GF-D8 (cell line): ENCODE measurements at regions not wholly inside any gene's neighbourhood (a gene's known extent, or its start where the extent isn't known, plus 50 kb on each side); places are given as distances from the start of the nearest gene placed in this dataset.
A peak's percentile ranks its signal among the peaks of the same experiment; 100 is the strongest.

Experiments used
- DNase-seq: peaks from one replicate; lab custom pipeline; 2025; lab: John Stamatoyannopoulos, UW

DNA sequence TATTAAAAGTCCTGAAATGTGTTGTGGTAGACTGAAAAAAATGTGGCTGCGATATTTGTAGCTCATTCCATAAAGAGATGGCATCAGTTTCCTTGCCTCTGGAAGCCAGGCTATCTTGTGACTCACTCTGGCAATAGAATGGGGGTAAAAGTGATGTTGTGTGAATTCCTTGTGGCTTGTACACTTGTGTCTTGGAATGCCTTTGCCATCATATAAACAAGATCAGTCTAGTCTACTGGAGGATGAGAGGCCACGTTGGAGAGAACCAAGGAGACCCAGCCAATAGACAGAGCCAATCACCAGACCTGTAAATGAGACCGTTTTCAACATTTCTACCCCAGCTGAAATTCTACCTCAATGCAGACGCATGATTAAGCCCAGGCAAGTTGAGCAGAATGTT is 254.1 kb downstream of the TRIB2 start:
- no peak for DNase-seq

- no peak for DNase-seq
Observed at GRCh38 chr2:12971581-12972365, 255.0 kb downstream of the TRIB2 start.

DNA sequence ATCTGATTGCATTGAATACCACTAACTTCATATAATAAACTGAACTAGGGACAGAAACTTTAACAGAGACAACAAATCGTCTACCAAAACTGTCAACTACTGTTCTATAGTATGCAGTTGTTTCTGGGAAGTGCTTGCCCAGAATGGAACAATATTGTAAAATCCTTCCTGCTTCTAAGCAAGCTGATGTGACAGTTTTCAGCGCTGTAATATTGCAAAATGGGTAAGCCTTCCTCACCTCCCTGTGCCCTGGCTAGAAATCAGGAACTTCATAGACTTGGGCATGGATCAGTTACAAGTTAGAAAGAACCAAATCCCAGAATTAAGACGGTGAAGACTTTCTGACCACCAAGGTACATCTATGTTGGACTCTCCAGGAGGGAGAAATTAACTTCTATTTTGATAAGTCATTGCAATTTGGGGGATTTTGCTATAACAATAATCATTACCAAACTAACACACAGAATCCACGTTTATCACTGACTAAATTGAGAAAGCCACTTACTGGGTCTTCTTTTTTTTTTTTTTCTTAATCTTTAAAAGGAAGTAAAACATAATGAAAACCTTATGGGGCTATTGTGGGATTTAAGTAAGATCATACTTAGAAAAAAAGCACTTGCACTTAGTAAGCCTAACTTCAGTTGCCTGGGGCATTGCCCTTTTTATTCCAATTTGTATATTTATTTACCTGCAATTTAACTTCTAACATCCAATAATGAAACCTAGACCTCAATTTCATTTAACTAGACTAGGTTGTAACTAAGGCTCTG is 261.5 kb downstream of the TRIB2 start:
- peak; percentile 48 for DNase-seq

DNA sequence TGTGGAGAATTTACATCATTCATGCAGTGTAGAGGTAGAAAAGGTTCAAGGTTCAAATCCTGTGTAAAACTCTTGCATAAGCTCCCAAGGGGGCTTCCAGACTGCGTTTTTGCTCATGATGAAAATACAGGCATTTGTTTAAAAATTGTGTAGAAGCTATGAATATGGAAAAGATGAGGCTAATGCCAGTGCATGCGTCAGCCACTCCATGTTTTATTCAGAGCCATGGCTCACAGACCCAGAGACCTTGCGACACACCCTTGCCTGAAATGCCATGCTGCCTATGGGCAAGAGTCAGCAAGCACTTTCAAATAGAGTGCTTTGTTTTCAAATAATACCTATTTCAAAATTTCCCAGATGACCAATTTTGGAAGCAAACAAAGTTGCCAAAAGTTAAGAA is 262.3 kb downstream of the TRIB2 start:
- no peak for DNase-seq

DNA sequence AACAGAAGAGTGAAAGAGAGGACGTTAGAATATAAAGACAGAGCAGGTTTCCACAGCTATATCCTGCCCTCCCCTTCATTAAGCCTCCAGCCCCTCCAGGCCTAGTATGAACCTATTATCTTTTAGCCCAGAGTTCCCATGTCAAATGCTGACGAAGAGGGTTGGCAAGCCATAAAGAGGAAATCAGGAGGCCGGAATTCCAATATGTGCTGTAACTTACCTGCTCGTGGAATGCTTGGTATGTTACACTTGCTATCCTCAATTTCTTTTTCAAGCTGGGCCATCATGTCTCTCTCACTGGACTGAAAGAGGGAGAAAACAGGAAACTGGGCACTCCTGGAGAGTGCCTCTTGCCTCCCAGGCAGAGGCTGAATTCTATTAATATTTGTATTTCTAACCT is 264.1 kb downstream of the TRIB2 start:
- no peak for DNase-seq

DNA sequence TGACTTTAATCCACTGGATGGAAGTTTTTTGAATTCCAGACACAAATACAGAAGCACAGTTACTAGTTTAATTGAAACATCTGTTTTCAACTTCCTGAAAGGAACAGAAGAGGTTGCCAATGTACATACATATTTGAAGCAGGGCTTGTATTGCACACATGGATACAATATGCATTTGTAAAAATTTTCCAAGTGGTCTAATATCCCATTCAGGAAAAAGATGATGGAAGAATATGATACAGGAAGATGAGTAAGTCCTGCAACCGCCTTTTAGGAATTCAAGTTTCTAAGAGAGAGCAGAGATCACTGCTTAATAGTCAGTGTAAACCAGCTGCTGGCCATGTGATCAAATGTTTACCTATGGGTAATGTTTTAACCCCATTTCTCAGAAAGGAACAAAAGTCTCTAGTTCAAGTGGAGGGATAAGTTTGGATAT is 265.4 kb downstream of the TRIB2 start:
- DNase-seq: no peak

- DNase-seq: no peak
Observed at GRCh38 chr2:12987246-12987645, 270.5 kb downstream of the TRIB2 start.

DNA sequence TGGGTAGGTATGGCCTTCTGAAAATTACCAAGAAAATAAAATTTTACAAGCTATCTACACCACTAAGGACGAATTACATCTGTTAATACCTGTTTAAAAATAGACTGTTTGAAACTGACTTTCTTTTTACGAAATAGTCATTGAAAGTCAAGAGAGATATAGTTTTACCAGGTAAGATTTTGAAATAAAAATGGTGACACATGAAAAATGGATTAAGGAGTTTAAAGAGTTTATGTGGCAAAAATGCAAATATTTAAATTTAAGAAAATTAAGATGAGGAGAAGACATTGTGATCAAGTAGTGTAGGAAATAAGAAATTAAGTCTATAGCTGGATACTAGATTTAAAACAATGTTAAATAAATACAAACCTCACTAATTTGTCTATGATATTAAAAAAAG is 271.5 kb downstream of the TRIB2 start:
- no peak for DNase-seq

DNA sequence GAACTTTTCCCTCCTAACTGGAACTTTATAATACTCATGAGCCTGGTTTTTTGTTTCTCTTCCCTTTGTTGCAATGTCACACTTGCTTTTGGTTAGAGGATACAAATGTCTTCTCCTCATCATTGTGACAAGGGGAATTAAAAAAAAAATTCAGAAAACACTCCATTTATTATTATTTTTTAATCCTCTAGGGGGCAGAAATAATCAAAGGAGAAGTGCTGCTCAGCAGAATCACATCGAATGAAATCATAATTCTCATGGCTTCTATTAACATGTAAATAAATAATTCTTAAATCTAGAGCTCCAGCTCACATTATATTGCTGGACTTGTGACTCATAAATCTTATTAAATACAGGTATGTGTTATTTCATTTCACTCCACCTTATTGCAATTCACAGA is 273.8 kb downstream of the TRIB2 start:
- DNase-seq: no peak

- DNase-seq: no peak
Observed at GRCh38 chr2:12998685-12999084, 281.9 kb downstream of the TRIB2 start.

DNA sequence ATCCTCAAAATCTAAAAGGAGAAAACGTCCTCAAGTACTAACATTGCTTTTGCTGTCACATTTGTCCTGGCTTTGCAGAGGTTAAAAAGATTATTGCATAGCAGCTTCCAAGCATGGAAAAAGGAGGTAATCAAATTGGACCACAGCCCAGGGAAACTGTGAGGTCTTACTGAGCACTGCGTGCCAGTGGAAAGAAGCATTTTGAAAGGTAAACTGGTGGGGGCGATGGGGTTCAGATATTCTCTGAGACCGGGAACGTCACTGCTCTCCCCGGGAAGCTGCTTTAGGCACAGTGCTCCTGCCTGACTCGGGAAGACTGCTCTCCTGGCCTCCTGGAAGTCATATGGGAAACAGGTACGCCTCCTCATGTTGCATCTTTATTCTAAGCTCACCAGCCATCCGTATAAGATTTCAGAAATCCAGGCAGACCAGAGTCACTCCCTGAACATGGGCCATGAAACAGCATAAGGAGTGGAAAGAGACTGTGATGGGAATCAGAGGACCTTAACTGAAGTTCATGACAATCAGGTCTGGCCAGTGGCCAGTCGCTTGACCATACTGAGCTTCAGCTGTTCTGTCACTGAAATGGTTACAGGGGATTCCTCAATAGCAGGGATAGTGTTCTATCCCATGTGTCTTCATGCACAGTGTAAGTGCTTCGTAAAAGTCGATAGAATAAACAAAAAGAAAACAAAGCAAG is 284.1 kb downstream of the TRIB2 start:
- DNase-seq: no peak

DNA sequence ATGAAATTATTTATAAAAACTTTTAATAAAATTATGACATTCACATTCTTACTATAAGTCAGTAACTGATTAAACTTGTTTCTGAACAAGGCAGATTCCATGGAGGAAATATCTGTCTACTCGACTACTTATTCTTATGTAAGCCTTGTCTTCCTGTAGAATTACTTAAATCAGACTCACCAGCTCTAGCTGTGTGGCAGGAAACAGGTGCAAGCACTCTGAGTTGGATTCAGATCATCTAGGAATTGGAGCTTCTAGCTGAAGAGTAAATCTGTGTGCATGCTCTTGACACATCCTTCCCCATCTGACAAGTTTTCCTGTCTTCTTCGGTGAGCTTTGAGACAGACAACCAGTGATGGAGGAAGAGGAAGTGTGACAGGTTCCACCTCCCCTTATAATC is 284.7 kb downstream of the TRIB2 start:
- no peak for DNase-seq

GRCh38 chr2:13002536-13003331 is 286.0 kb downstream of the TRIB2 start:
- DNase-seq: no peak

DNA sequence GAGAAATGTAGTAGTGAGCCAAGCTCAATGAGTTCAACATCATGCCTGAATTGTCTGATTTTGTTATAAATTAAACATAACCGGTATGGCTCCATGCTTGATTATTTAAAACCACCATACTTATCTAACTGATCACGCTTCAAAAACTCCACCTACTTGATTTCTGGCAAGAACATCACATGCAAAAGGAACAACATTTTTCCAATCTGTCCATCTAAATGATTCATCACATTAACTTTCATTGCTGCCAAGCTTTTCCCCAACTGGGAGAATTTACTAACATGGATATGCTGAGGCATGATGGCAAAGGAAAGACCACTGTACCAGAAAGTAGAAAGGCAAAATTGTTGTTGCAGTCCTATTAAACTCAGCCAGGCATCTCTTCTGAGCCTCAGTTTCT is 286.8 kb downstream of the TRIB2 start:
- DNase-seq: no peak

GRCh38 chr2:13005048-13005447 is 288.3 kb downstream of the TRIB2 start:
- no peak for DNase-seq

DNA sequence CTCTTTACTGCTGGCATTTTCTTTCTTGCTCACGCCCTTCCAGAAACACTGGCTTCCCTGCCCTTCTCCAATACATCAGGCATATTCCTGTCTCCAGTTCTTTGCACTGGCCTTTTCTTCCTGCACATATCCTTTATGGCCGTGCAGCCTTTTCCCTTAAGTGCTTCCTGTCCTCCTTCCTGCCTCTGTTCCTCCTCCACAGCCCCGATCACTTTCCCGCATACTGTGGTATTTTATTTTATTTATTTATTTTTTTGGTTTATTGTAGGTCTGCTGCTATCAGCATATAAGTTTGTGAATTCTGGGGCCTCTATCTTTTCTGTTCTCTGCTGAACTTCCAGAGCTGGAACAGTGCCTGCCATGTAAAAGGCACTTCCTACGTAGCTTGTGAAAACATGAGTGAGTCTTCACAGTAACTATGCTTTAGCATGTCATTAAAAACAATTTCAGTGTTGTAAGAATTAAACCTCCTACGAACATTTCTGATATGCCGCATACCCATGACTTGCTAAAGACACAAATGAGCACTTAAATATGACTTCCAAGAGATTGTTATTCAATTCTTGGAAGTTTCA is 289.1 kb downstream of the TRIB2 start:
- no peak for DNase-seq

DNA sequence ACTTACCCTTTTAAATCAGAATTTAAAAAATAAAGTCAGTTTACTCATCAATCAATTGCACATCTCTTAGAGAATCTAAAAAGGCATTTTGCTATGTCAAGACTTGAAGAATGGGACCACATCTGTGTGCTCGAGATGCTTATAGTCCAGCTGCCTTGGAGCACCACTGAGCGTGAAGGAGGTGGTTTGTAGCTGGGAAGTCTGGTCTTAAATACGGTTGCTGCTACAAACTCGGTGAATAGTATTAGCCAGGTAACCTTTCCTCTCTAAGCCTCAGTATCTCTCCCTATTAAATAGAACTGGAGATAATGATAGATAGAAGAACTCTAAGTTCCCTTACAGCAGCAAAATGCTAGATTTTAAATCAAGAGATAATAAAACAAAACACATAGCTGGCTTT is 289.7 kb downstream of the TRIB2 start:
- DNase-seq: no peak

DNA sequence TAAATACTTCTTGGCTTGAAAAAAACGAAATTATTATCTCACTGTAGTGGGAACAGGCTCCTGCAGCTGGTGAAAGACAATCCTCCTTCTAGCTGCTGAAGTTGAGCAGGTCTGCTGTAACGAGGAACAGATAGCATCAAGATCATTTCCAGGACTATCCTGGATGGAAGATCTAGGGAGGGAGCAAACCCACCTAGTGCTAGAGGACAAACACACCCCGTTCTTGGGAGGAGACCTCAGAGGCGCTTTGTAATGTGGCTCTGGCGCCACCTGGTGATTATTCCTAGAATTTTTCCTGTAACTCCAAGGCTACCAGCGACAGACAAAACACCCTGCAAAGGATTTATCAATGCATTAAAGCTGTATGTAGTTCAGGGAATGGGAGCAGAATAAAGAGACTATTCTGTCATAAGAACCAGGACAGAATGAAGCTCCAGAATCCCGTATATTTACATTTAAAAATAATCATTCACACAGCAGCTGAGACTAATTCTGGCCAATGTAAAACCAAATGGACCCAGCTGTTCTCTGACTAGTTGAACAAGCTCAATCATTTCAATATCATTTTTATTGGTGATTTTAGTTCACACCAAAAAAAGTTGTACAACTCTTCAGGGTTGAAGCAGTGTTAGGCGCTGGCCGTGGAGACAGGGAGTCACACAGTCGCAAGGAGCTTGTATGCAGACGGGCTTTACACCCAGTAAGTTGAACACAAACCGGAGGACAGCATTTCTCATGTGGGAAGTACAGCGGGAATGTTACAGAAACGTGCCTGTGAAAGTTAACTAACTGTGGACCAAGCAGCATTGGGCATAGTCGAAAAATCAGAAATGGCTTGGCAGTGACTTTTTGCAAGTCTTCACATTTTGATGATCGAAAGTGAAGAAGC is 290.3 kb downstream of the TRIB2 start:
- no peak for DNase-seq

GRCh38 chr2:13009027-13009642 is 292.4 kb downstream of the TRIB2 start:
- no peak for DNase-seq

GRCh38 chr2:13010283-13010682 is 293.5 kb downstream of the TRIB2 start:
- DNase-seq: no peak
